GM13977 (cell line): ENCODE measurements at regions not wholly inside any gene's neighbourhood (a gene's known extent, or its start where the extent isn't known, plus 50 kb on each side); places are given as distances from the start of the nearest gene placed in this dataset.
"Not testable (repeated sequence)": the region's sequence is repeated elsewhere in the genome, so short reads cannot be mapped to it uniquely, and the experiment has no call there.

Source experiments
- DNase-seq: peaks from one replicate; pipeline ENCODE4 v3.0.0; 2012; ENCODE audit warnings: low spot score
- CTCF ChIP-seq: IDR thresholded peaks from 2 replicates; pipeline ENCODE4 v1.5.1; 2012; ENCODE audit warnings: mild to moderate bottlenecking, control low read depth; ENCODE audit not compliant: insufficient read depth; ENCODE audit errors: extremely low read depth, missing control alignments
- in situ Hi-C: fragments of 300-500 bp; cut with MboI; formaldehyde crosslinking; loops from one replicate; pipeline ENCODE4 v1.12.0; 2022; ENCODE audit warnings: low sequenced_read_pairs, low pct_unique_long_range_greater_than_20kb, mixed read lengths, inconsistent platforms; ENCODE audit not compliant: unreplicated experiment

DNA sequence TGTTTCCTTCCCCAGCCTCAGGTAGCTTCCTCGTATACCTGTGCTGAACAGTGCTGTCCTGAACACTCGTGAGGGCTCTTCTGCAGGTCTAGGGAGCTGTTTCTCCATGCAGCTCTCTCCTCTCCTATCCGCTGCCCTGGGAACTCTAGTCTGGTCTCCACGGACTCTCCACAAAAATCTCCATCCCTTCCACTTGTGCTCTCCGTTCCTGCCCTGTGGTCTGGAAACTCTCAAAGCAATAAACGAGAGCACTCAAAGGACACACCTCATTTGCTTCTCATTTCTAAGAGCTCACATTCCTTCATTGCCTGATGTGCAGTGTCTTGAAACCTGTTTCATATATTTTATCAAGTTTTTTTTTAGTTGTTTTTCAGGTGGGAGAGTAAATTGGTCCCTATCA lies 235.9 kb upstream of the RGS17 start:
- in situ Hi-C loops, result no loop called here
- no peak for DNase-seq
- TF ChIP-seq CTCF, result no peak

- no peak for DNase-seq
- no peak for TF ChIP-seq CTCF
- in situ Hi-C loops, result no loop called here
Measured at GRCh38 chr6:153357391-153357790, 226.3 kb upstream of the RGS17 start.

DNA sequence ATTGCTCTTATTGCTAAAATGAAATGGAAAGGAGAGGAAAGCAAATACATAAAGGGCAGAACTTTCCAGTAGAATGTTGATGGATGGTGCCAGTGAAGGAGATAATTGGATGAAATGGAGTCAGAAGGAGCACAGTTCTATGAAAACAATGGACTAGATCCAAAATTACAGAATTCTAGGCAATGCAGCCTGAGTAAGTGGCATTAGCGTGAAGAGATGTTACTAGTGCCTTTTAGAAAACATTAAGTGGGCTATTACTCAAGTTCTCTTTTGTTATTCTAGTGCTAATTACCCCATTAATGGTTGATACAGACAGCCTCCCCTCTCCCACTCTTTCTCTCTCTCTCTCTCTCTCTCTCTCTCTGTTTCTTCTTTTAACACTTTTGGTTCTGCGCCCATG lies 209.5 kb upstream of the RGS17 start:
- no peak for TF ChIP-seq CTCF
- DNase-seq, result no peak
- in situ Hi-C loops, result no loop called here

DNA sequence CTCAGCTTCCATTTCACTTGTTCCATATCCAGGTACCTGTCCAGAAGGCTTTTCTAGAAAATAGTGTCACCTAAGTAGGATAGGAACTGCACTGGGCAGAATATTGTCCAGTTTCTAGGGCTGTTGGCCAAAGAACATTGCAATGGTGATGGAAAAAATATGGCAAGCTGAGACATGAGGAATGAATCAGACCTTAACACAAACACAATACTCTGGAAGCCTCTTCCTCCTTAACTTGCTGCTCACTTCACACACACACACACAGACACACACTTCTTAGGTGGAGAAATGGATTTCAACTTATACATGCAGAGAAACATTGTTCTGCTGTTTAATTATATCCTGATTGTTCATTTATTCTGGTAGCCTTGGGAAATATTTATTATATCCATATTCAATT lies 203.0 kb upstream of the RGS17 start:
- in situ Hi-C loops, result no loop called here
- no peak for TF ChIP-seq CTCF
- DNase-seq, result no peak

GRCh38 chr6:153331221-153331620 lies 200.1 kb upstream of the RGS17 start:
- in situ Hi-C loops, DNase-seq: not testable (repeated sequence)

GRCh38 chr6:153328194-153328593 lies 197.1 kb upstream of the RGS17 start:
- in situ Hi-C loops, result no loop called here
- DNase-seq, result no peak
- no peak for TF ChIP-seq CTCF

- no peak for TF ChIP-seq CTCF
- in situ Hi-C loops, result no loop called here
Measured at GRCh38 chr6:153325661-153326060, 194.6 kb upstream of the RGS17 start.

GRCh38 chr6:153312634-153313033 lies 181.6 kb upstream of the RGS17 start:
- TF ChIP-seq CTCF, result peak; percentile 70
- in situ Hi-C loops, result loop anchor here (25.0 kb wide), 1 partner anchor 275 kb away; no protein-coding TSS in a partner anchor
- peak; percentile 20 for DNase-seq

More at GRCh38 chr6:153325661-153326060, 194.6 kb upstream of the RGS17 start:
- no peak for DNase-seq
